Lower lobe of right lung (tissue), 2 donors: ENCODE measurements at regions not wholly inside any gene's neighbourhood (a gene's known extent, or its start where the extent isn't known, plus 50 kb on each side); places are given as distances from the start of the nearest gene placed in this dataset.

Experiments
- ATAC-seq, 2 donors: fragments of 200-7000 bp; cut with Tn5 transposase; one replicate each; pipeline ENCODE4 v1.9.1; 2020 to 2022; ENCODE audit warnings: mild to moderate bottlenecking in 2 of 2, moderate library complexity in 2 of 2
- DNase-seq: peaks from one replicate; pipeline ENCODE4 v3.0.0-alpha.2; 2020
- H3K27ac ChIP-seq: fragments of 200-600 bp; one replicate; pipeline ENCODE4 v1.8.0; 2022
- H3K27me3 ChIP-seq: fragments of 200-600 bp; one replicate; pipeline ENCODE4 v1.8.0; 2022; ENCODE audit warnings: low read depth
- H3K36me3 ChIP-seq: fragments of 200-600 bp; one replicate; pipeline ENCODE4 v1.8.0; 2022; ENCODE audit warnings: mild to moderate bottlenecking
- H3K4me1 ChIP-seq: fragments of 200-600 bp; one replicate; pipeline ENCODE4 v1.8.0; 2022
- H3K4me3 ChIP-seq: fragments of 200-600 bp; one replicate; pipeline ENCODE4 v1.8.0; 2022; ENCODE audit warnings: mild to moderate bottlenecking
- H3K9me3 ChIP-seq: fragments of 200-600 bp; one replicate; pipeline ENCODE4 v1.8.0; 2022
- CTCF ChIP-seq: fragments of 200-600 bp; IDR thresholded peaks from one replicate; pipeline ENCODE4 v1.8.0; 2022; ENCODE audit warnings: antibody characterized with exemption, mild to moderate bottlenecking
- intact Hi-C: fragments of 100-400 bp; cut with DNase I; formaldehyde crosslinking; loops from one replicate; pipeline ENCODE4 v1.11.0; 2022
- donor health status: DM: no; HTN: yes; CAD: no; lungs with severe emphysema.

- Histone ChIP-seq H3K27me3 (no peaks in the 10 kb centered on the region), H3K36me3 (no peaks in the 10 kb centered on the region), H3K27ac (peak overlapping the region; percentile 37), H3K4me1 (peaks cover under 1% of the 10 kb centered on the region), H3K9me3 (no peaks in the 10 kb centered on the region), H3K4me3 (no peak overlapping the region)
- ATAC-seq (peak; percentile 50 to 53), DNase-seq (no peak)
- no peak for TF ChIP-seq CTCF
- intact Hi-C loops: no loop called here
Measured at GRCh38 chr1:173128742-173129141, 78.0 kb upstream of the TNFSF18 start.

GRCh38 chr1:173127369-173128307, 76.9 kb upstream of the TNFSF18 start:
- intact Hi-C loops: no loop called here
- ATAC-seq (peak; percentile 58 to 75), DNase-seq (no peak)
- peak overlapping the region; percentile 37 for H3K27ac ChIP-seq
- no peak overlapping the region for H3K4me3 ChIP-seq
- H3K9me3 ChIP-seq: no peaks in the 10 kb centered on the region
- no peak for TF ChIP-seq CTCF
- peaks cover 10% of the 10 kb centered on the region for H3K4me1 ChIP-seq
- H3K36me3 ChIP-seq: no peaks in the 10 kb centered on the region
- H3K27me3 ChIP-seq: no peaks in the 10 kb centered on the region

GRCh38 chr1:173126421-173126820, 75.7 kb upstream of the TNFSF18 start:
- Histone ChIP-seq H3K27me3 (no peaks in the 10 kb centered on the region), H3K9me3 (no peaks in the 10 kb centered on the region), H3K36me3 (no peaks in the 10 kb centered on the region), H3K4me1 (peaks cover 17% of the 10 kb centered on the region), H3K4me3 (no peak overlapping the region), H3K27ac (no peak overlapping the region)
- TF ChIP-seq CTCF: no peak
- intact Hi-C loops: no loop called here
- DNase-seq: no peak
- ATAC-seq: no peak

GRCh38 chr1:173122958-173123852, 72.5 kb upstream of the TNFSF18 start:
- DNase-seq: peak; percentile 80
- Histone ChIP-seq H3K36me3 (no peaks in the 10 kb centered on the region), H3K27ac (peak overlapping the region; percentile 88), H3K9me3 (no peaks in the 10 kb centered on the region), H3K27me3 (no peaks in the 10 kb centered on the region), H3K4me3 (peak overlapping the region; percentile 35), H3K4me1 (peaks cover 17% of the 10 kb centered on the region)
- intact Hi-C loops: no loop called here
- ATAC-seq: peak; percentile 89 to 93
- no peak for TF ChIP-seq CTCF

- Histone ChIP-seq H3K27me3 (no peaks in the 10 kb centered on the region), H3K9me3 (no peaks in the 10 kb centered on the region), H3K4me1 (peaks cover 17% of the 10 kb centered on the region), H3K36me3 (no peaks in the 10 kb centered on the region), H3K27ac (peak overlapping the region; percentile 88), H3K4me3 (peak overlapping the region; percentile 35)
- intact Hi-C loops: no loop called here
- DNase-seq (no peak), ATAC-seq (peak in 1 of 2 donors; percentile 42)
- TF ChIP-seq CTCF: no peak
Measured at GRCh38 chr1:173122344-173122935, 71.7 kb upstream of the TNFSF18 start.
